A204.1 (cell line): ENCODE measurements at regions not wholly inside any gene's neighbourhood (a gene's known extent, or its start where the extent isn't known, plus 50 kb on each side); places are given as distances from the start of the nearest gene placed in this dataset.
"Not testable (repeated sequence)": the region's sequence is repeated elsewhere in the genome, so short reads cannot be mapped to it uniquely, and the experiment has no call there.

Source experiments
- FAIRE-seq: peaks from 2 replicates; lab custom pipeline; 2012; peaks lifted over from hg19 to GRCh38; lab: Jason Lieb, UNC

- FAIRE-seq: no peak
Measured at GRCh38 chr6:126811321-126811720, 307.1 kb upstream of the RSPO3 start.

DNA sequence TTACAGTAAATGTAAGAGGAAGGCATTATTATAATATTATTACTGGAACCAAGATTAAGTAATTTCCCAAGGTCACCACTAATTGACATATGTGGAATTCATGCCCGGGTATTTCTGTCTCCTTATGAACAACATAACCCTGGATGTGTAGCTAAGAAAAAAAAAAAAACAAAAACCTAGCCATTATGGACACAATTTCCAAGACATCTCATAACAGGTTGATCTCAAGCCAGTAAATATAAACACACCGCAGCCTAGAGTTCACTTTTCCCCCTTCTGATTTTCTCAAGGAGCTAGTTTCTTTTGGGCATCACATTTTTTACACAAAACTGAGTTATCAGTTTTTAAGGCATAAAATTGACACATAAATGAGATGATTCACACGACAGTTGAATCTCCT is 306.5 kb upstream of the RSPO3 start:
- FAIRE-seq: no peak

- no peak for FAIRE-seq
Measured at GRCh38 chr6:126812651-126813050, 305.8 kb upstream of the RSPO3 start.

- no peak for FAIRE-seq
Measured at GRCh38 chr6:126820634-126821033, 297.8 kb upstream of the RSPO3 start.

- no peak for FAIRE-seq
Measured at GRCh38 chr6:126821706-126822105, 296.8 kb upstream of the RSPO3 start.

DNA sequence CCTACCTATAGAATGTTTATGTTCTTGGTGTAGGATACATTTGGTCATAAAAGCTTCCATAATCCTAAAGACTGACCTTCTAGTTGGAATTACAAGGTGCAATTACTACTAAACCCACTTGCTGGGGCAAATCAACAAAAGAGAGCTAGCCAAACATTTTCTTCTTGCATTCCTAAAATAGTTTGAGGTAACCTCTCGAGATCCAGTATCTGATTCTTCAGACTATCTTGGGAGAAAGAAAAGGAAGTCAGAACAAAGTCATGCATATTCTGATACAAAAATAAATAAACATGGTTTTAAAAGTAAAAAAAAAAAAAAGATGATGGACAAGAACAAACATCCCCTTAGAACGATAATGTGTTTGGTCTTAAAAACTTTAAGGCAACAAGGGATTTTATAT is 294.2 kb upstream of the RSPO3 start:
- no peak for FAIRE-seq

- no peak for FAIRE-seq
Measured at GRCh38 chr6:126824815-126825214, 293.7 kb upstream of the RSPO3 start.

DNA sequence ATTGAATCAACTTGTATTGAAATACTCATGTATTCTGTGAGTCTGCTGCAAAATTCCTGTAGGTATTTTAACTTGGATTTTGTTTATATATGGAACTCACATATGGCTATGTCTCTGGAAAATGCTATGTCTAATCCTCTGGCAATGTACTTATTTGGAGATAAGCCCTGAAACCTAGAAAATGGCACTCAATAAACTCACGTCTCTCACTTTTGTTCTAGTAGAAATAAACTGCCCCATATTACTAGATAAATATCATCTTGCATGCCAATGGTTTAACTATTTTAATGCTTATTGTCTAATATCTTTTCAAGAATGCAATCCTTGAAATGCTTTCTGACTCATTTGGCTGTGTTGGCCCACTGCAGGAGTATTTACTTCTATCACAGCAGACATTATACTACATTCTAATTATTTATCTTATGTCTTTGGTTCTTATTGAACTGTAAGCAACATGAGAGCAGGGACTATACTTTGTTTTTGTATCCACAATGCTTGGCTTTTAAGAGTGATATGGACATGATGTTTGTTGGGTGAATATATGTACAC is 292.2 kb upstream of the RSPO3 start:
- FAIRE-seq: no peak

- FAIRE-seq: no peak
Measured at GRCh38 chr6:126831461-126831860, 287.0 kb upstream of the RSPO3 start.

DNA sequence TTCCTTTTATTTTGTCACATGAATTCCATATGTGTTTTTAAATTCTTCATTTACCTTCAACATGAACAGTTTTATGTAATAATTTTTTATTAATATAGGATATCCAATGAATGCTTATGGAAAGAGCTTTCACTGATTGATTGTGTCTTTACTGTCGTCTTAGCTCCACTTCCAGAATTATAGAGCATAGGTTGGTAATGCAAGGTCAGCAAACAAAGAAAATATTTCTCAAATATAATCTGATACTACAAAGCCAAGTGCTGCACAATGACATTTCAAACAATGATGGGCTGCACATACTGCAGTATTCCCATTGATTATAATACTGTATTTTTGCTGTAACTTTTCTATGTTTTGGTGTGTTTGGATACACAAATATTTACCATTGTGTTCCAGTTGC is 275.7 kb upstream of the RSPO3 start:
- no peak for FAIRE-seq

GRCh38 chr6:126848119-126848518 is 270.4 kb upstream of the RSPO3 start:
- FAIRE-seq: no peak

DNA sequence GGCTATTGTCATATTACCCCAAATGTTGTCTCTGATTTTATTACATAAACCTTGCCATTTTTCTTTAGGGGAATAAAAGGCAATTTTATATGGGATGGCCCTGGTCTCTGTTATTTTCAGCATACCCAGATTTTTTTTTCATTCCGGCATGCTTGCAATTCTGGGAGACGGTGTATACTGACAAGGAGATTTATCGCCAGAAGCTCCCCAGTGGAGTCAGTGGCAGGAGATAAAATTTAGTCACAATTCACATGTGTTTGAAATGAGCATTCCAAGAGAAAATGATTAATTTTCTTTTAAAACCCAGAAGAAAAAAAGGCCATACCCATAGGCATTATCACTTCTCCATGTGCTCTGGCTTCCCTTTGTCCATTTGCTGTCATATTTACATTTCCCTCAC is 250.8 kb upstream of the RSPO3 start:
- FAIRE-seq: no peak

- FAIRE-seq: no peak
Measured at GRCh38 chr6:126873351-126873750, 245.1 kb upstream of the RSPO3 start.

DNA sequence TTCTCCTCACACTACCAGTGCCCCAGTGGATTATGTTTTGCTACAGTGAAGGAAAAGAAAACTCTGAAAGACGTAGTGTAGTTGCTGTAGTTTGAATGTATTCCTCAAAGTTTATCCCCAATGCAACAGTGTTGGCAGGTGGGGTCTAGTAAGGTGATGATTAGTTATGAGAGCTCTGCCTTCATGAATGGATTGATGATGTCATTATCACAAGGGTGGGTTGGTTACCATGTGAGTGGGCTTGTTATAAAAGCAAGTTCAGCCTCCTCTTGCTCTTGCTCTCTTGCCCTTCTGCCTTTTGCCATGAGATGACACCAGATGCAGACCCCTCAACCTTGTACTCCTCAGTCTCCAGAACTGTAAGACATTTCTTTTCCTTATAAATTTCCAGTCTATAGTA is 244.7 kb upstream of the RSPO3 start:
- no peak for FAIRE-seq

DNA sequence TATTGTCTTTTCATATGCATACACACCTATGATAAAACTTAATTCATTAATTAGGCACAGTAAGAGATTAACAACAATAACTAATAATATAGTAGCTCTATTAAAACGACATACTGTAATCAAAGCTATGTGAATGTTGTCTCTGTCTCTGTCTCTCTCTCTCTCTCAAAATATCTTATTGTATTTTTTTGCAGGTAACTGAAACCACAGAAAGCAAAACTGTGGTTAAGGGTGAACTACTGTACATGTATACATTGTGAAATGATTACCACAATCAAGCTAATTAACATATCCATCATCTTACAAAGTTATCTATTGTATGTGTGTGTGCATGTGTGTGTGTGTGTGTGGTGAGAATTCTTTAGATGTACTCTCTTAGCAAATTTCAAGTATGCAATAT is 242.0 kb upstream of the RSPO3 start:
- FAIRE-seq: no peak

DNA sequence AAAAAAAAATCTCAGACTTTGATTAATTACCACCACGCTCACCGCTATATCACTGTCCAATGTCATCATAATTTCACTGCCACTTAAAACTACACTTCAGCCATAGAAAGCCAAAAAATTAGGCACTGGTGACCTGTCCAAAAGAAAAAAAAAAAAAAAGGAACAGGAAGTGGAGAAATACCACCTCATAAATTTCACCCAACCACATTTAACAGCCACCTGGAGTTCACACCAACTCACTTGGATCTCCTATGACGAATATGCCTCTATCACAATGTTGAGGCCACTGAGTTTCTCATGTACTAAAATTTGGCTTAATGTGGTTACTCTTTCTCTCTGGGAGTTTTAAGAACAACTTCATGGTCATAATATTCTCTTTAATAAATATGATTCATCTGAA is 237.5 kb upstream of the RSPO3 start:
- FAIRE-seq: no peak

DNA sequence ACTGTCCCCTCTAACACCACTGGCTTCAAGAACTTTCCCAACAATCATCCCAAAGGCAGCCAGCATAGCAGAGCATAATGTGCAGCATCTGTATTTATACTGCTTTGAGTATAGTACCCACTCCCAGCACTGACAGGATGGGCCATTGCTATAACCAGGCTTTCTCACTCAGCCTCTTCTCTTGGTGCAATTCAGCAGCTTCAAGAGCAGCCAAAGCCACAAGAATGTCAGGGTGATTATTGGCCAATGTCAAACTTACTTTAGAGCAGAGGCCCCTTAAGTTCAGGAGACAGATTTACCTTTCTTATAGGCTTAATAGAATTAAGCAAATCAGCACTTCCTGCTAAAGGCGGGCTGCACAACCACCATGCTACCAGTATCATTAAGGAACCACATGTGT is 232.4 kb upstream of the RSPO3 start:
- FAIRE-seq: no peak

- no peak for FAIRE-seq
Measured at GRCh38 chr6:126888727-126889725, 229.4 kb upstream of the RSPO3 start.

DNA sequence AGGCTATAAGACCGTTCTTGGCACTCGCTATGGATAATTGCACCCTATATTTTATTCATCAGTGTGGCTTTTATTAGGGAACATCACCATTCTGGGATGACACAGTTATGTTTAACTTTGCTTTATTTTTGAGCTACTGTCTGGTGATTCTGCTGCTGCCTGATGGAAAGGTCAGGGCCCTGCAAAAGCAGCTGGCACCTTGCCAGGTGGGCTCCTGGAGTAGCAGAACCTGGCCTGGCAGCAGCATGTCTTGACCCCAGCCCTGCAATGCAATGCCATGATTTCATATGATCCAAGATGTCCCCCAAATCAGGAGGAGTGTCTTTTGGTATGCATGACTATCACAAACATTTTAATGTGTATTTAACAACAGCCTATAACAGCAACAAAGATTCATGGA is 228.4 kb upstream of the RSPO3 start:
- FAIRE-seq: no peak

- no peak for FAIRE-seq
Measured at GRCh38 chr6:126891158-126891557, 227.3 kb upstream of the RSPO3 start.

DNA sequence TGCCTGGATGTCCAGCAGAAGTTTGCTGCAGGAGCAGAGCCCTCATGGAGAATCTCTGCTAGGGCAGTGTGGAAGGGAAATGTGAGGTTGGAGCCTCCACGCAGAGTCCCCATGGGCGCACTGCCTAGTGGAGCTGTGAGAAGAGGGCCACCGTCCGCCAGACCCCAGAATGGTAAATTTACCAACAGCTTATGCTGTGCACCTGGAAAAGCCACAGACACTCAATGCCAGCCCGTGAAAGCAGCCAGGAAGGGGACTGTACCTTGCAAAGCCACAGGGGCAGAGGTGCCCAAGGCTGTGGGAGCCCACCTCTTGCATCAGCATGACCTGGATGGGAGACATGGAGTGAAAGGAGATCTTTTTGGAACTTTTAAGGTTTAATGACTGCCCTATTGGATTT is 225.6 kb upstream of the RSPO3 start:
- FAIRE-seq: not testable (repeated sequence)

- FAIRE-seq: no peak
Measured at GRCh38 chr6:126897758-126898157, 220.7 kb upstream of the RSPO3 start.

- FAIRE-seq: no peak
Measured at GRCh38 chr6:126904176-126904575, 214.3 kb upstream of the RSPO3 start.

DNA sequence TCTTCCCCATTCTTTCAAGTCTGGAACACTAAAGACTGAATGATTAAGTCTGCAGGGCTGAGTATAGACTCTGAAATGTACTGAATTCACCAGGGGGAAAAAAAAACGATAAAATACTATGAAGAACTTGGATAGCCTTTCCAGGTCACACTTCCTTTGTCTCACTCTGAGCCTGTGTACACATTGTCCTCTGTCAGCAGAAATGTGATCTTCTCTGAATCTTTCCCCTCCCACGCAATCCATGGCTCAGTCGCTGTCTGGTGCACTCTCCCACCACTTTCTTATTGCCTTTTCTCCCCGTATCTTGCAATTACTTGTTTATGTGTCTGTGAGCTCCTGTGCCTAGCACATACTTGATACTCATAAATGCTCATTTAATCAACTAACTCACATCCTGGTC is 212.6 kb upstream of the RSPO3 start:
- FAIRE-seq: no peak
